A549 (cell line): ENCODE measurements at regions not wholly inside any gene's neighbourhood (a gene's known extent, or its start where the extent isn't known, plus 50 kb on each side); places are given as distances from the start of the nearest gene placed in this dataset.

Experiments
- ATAC-seq, 2 experiments: fragments of 200-7000 bp in 1 of 2; fragments of >200 bp in 1 of 2; cut with Nextera tagmentation in 1 of 2; cut with Tn5 transposase in 1 of 2; 3 replicates each; pipeline versions ENCODE4 v1.8.0 to v1.9.1; 2018 to 2020; ENCODE audit warnings: mild to moderate bottlenecking in 1 of 2, moderate library complexity in 1 of 2
- CTCF ChIA-PET: fragments of 300-600 bp; sonication (Branson Sonifier 250); formaldehyde crosslinking; extraction: SDS; loops from one replicate; lab custom pipeline; 2021; ENCODE audit warnings: antibody characterized with exemption, inconsistent platforms; lab: Yijun Ruan, JAX
- POLR2A ChIA-PET: fragments of 350-600 bp; formaldehyde crosslinking; extraction: SDS; loops from one replicate; lab custom pipeline; 2021; ENCODE audit warnings: antibody characterized with exemption, inconsistent platforms; lab: Yijun Ruan, JAX
- DNase-seq, 2 experiments: peaks; one replicate each; pipeline versions ENCODE4 v3.0.0 to v3.0.0-alpha.2; 2011 to 2016; ENCODE audit warnings: low read depth in 1 of 2, low spot score in 1 of 2
- FAIRE-seq: peaks from 2 replicates; lab custom pipeline; 2011; peaks lifted over from hg19 to GRCh38; lab: Jason Lieb, UNC
- H3K27ac ChIP-seq, 2 experiments: fragments of >200 bp; sonication (Bioruptor Twin); formaldehyde crosslinking; 3 replicates each; pipeline ENCODE4 v1.5.1; 2016 to 2017
- H3K4me1 ChIP-seq: fragments of >200 bp; sonication (Bioruptor Twin); formaldehyde crosslinking; 3 replicates; pipeline ENCODE4 v1.6.1; 2016
- H3K4me2 ChIP-seq: fragments of >200 bp; sonication (Bioruptor Twin); formaldehyde crosslinking; 3 replicates; pipeline ENCODE4 v1.6.1; 2016
- H3K4me3 ChIP-seq: fragments of >200 bp; sonication (Bioruptor Twin); formaldehyde crosslinking; 3 replicates; pipeline ENCODE4 v1.5.1; 2016
- H3K9me3 ChIP-seq: fragments of >200 bp; sonication (Bioruptor Twin); formaldehyde crosslinking; 3 replicates; pipeline ENCODE4 v1.6.1; 2016
- BHLHE40 ChIP-seq: IDR thresholded peaks from 2 replicates; pipeline ENCODE4 v1.6.1; 2012; ENCODE audit warnings: low read depth, low read length, inconsistent platforms
- CBX8 ChIP-seq: fragments of 200-600 bp; sonication (generic); IDR thresholded peaks from 2 replicates; pipeline ENCODE4 v1.6.1; 2016
- CEBPB ChIP-seq, 2 experiments: fragments of >200 bp in 1 of 2; sonication (Bioruptor Twin) in 1 of 2; formaldehyde crosslinking in 1 of 2; IDR thresholded peaks; 2 replicates each; pipeline ENCODE4 v1.6.1; 2012 to 2016
- CTCF ChIP-seq: fragments of >200 bp; sonication (Bioruptor Twin); formaldehyde crosslinking; IDR thresholded peaks from 3 replicates; pipeline ENCODE4 v1.5.1; 2016
- EHMT2 ChIP-seq: fragments of 200-600 bp; sonication (generic); IDR thresholded peaks from 2 replicates; pipeline ENCODE4 v1.6.1; 2016; ENCODE audit warnings: antibody characterized with exemption, low read depth, mild to moderate bottlenecking, moderate library complexity
- EP300 ChIP-seq, 2 experiments: fragments of >200 bp; sonication (Bioruptor Twin); formaldehyde crosslinking; IDR thresholded peaks; 2 replicates in 1 of 2; 3 replicates in 1 of 2; pipeline ENCODE4 v1.6.1; 2016 to 2017
- FOSL2 ChIP-seq, 2 experiments: fragments of 450-650 bp in 1 of 2; fragments of >200 bp in 1 of 2; sonication (Bioruptor Twin) in 1 of 2; formaldehyde crosslinking; IDR thresholded peaks; 2 replicates each; pipeline versions ENCODE4 v1.5.0 to v1.6.1; 2016 to 2020; ENCODE audit warnings: mild to moderate bottlenecking in 1 of 2, moderate library complexity in 1 of 2
- GATA3 ChIP-seq: IDR thresholded peaks from 2 replicates; pipeline ENCODE4 v1.6.1; 2012; ENCODE audit warnings: borderline replicate concordance
- HDAC2 ChIP-seq: fragments of 200-600 bp; sonication (generic); IDR thresholded peaks from 2 replicates; pipeline ENCODE4 v1.6.1; 2016
- HOXB5 ChIP-seq: fragments of 250-450 bp; sonication (Bioruptor Pico); IDR thresholded peaks from 2 replicates; pipeline ENCODE4 v1.5.0; 2020; ENCODE audit warnings: mild to moderate bottlenecking, moderate library complexity
- JUN ChIP-seq, 2 experiments: fragments of >200 bp; sonication (Bioruptor Twin); formaldehyde crosslinking; IDR thresholded peaks; 2 replicates in 1 of 2; 3 replicates in 1 of 2; pipeline ENCODE4 v1.6.1; 2016 to 2017
- JUNB ChIP-seq: fragments of >200 bp; sonication (Bioruptor Twin); formaldehyde crosslinking; IDR thresholded peaks from 2 replicates; pipeline ENCODE4 v1.6.1; 2016
- KDM5A ChIP-seq: fragments of 200-600 bp; sonication (generic); IDR thresholded peaks from 2 replicates; pipeline ENCODE4 v1.6.1; 2016; ENCODE audit warnings: antibody characterized with exemption, mild to moderate bottlenecking
- MAFK ChIP-seq: fragments of 450-650 bp; IDR thresholded peaks from 2 replicates; pipeline ENCODE4 v1.6.1; 2014; ENCODE audit not compliant: partially characterized antibody
- MAX ChIP-seq: IDR thresholded peaks from 2 replicates; pipeline ENCODE4 v1.6.1; 2012
- MAZ ChIP-seq: fragments of 150-350 bp; IDR thresholded peaks from 2 replicates; pipeline ENCODE4 v1.6.1; 2014; ENCODE audit warnings: antibody characterized with exemption, low read depth, low read length, borderline replicate concordance
- MYC ChIP-seq: IDR thresholded peaks from 2 replicates; pipeline ENCODE4 v1.6.1; 2012; ENCODE audit warnings: mild to moderate bottlenecking, inconsistent platforms, low read length, improper control_type of control experiment, borderline replicate concordance
- NPAS2 ChIP-seq: fragments of 250-450 bp; sonication (Bioruptor Pico); IDR thresholded peaks from 2 replicates; pipeline ENCODE4 v1.8.0; 2022; ENCODE audit warnings: mild to moderate bottlenecking, moderate library complexity, borderline replicate concordance
- PHF8 ChIP-seq: fragments of 200-600 bp; sonication (generic); IDR thresholded peaks from 2 replicates; pipeline ENCODE4 v1.6.1; 2016; ENCODE audit warnings: low read depth, mild to moderate bottlenecking, antibody characterized with exemption, moderate library complexity, borderline replicate concordance
- POLR2AphosphoS2 ChIP-seq: conservative IDR thresholded peaks from 2 replicates; pipeline ENCODE4 v1.6.1; 2012; ENCODE audit warnings: low read length, improper control_type of control experiment, inconsistent platforms
- RAD21 ChIP-seq, 2 experiments: fragments of >200 bp in 1 of 2; sonication (Bioruptor Twin) in 1 of 2; formaldehyde crosslinking in 1 of 2; IDR thresholded peaks in 1 of 2; conservative IDR thresholded peaks in 1 of 2; 2 replicates in 1 of 2; 3 replicates in 1 of 2; pipeline ENCODE4 v1.6.1; 2012 to 2018; ENCODE audit warnings: inconsistent platforms in 1 of 2
- RARB ChIP-seq: fragments of 250-450 bp; sonication (Bioruptor Pico); IDR thresholded peaks from 2 replicates; pipeline ENCODE4 v1.8.0; 2021; ENCODE audit warnings: mild to moderate bottlenecking, moderate library complexity
- REST ChIP-seq: fragments of 200-600 bp; sonication (generic); IDR thresholded peaks from 2 replicates; pipeline ENCODE4 v1.6.1; 2016; ENCODE audit warnings: antibody characterized with exemption, mild to moderate bottlenecking, moderate library complexity
- RFX5 ChIP-seq: fragments of 450-650 bp; IDR thresholded peaks from 2 replicates; pipeline ENCODE4 v1.7.1; 2014; ENCODE audit warnings: antibody characterized with exemption, mild to moderate bottlenecking, moderate library complexity
- RNF2 ChIP-seq: fragments of 200-600 bp; sonication (generic); IDR thresholded peaks from 2 replicates; pipeline ENCODE4 v1.6.1; 2016; ENCODE audit warnings: low read depth, mild to moderate bottlenecking, antibody characterized with exemption, moderate library complexity, borderline replicate concordance
- SMC3 ChIP-seq: fragments of >200 bp; sonication (Bioruptor Twin); formaldehyde crosslinking; IDR thresholded peaks from 3 replicates; pipeline ENCODE4 v1.6.1; 2018; ENCODE audit warnings: inconsistent platforms
- USF2 ChIP-seq: fragments of 450-650 bp; IDR thresholded peaks from 2 replicates; pipeline ENCODE4 v1.6.1; 2014; ENCODE audit warnings: antibody characterized with exemption
- ZNF302 ChIP-seq: fragments of 250-450 bp; sonication (Bioruptor Pico); IDR thresholded peaks from 2 replicates; pipeline ENCODE4 v1.9.0; 2021; ENCODE audit warnings: inconsistent platforms, mild to moderate bottlenecking, moderate library complexity

- POLR2A ChIA-PET = no interaction called here
- no peak for FAIRE-seq
Measured at GRCh38 chr10:57579926-57580325, 687.8 kb downstream of the IPMK start.

GRCh38 chr10:57562211-57562610 lies 705.5 kb downstream of the IPMK start:
- H3K4me3 ChIP-seq = no peak overlapping the region
- CTCF ChIA-PET = no interaction called here
- no peaks in the 10 kb centered on the region for H3K9me3 ChIP-seq
- no peak for ATAC-seq
- no peaks in the 10 kb centered on the region for H3K4me1 ChIP-seq
- no peak for FAIRE-seq
- no peak overlapping the region for H3K4me2 ChIP-seq
- DNase-seq = no peak
- POLR2A ChIA-PET = no interaction called here
- H3K27ac ChIP-seq = no peak overlapping the region
- TF ChIP-seq MYC (no peak), HDAC2 (no peak), CTCF (no peak), POLR2AphosphoS2 (no peak), GATA3 (no peak), ZNF302 (CRISPR knock-in tag) (no peak), RFX5 (no peak), NPAS2 (CRISPR knock-in tag) (no peak), MAX (no peak), RNF2 (no peak), RARB (no peak), KDM5A (no peak), HOXB5 (CRISPR knock-in tag) (no peak), CBX8 (no peak)

More at GRCh38 chr10:57579926-57580325, 687.8 kb downstream of the IPMK start:
- CTCF ChIA-PET = interaction anchor here (0.7 to 5.6 kb wide), 24 partner anchors 10 to 572 kb away, joined by 3 to 58 read pairs (median 4); no protein-coding TSS in a partner anchor
- peak; percentile 91 to 96; a peak in 5 of 6 replicates for ATAC-seq
- Histone ChIP-seq H3K4me3 (no peak overlapping the region), H3K9me3 (no peaks in the 10 kb centered on the region; the same call in 2 of the 3 replicates), H3K27ac (no peak overlapping the region), H3K4me2 (no peak overlapping the region), H3K4me1 (no peaks in the 10 kb centered on the region)
- DNase-seq = peak; percentile 2 to 60
- TF ChIP-seq FOSL2 (IDR thresholded peaks at IDR 0.05) = no peak
- peak; percentile 22; the same call in 1 of the 2 replicates for TF ChIP-seq FOSL2 (CRISPR knock-in tag; IDR thresholded peaks at IDR 0.05)
- no peak for TF ChIP-seq PHF8
- no peak for TF ChIP-seq KDM5A
- TF ChIP-seq SMC3 = peak; percentile 87
- no peak for TF ChIP-seq MAZ
- TF ChIP-seq JUN (IDR thresholded peaks at IDR 0.05) = no peak
- no peak for TF ChIP-seq MAFK
- no peak for TF ChIP-seq ZNF302 (CRISPR knock-in tag)
- no peak for TF ChIP-seq REST
- no peak for TF ChIP-seq EP300 (IDR thresholded peaks at IDR 0.05)
- TF ChIP-seq EHMT2 = no peak
- no peak for TF ChIP-seq USF2
- TF ChIP-seq BHLHE40 = no peak
- peak; percentile 61 for TF ChIP-seq CTCF
- peak; percentile 86 to 89 for TF ChIP-seq RAD21 (conservative IDR thresholded peaks at IDR 0.05 in 1 of 2, IDR thresholded peaks at IDR 0.05 in 1 of 2)
- no peak for TF ChIP-seq JUNB
- TF ChIP-seq NPAS2 (CRISPR knock-in tag) = no peak
- TF ChIP-seq CEBPB (IDR thresholded peaks at IDR 0.05) = no peak
